ENCODE measurements at regions not wholly inside any gene's neighbourhood (a gene's known extent, or its start where the extent isn't known, plus 50 kb on each side); places are given as distances from the start of the nearest gene placed in this dataset.
A peak's percentile ranks its signal among the peaks of the same experiment; 100 is the strongest.
"Not testable (repeated sequence)": the region's sequence is repeated elsewhere in the genome, so short reads cannot be mapped to it uniquely, and the experiment has no call there.

DNA sequence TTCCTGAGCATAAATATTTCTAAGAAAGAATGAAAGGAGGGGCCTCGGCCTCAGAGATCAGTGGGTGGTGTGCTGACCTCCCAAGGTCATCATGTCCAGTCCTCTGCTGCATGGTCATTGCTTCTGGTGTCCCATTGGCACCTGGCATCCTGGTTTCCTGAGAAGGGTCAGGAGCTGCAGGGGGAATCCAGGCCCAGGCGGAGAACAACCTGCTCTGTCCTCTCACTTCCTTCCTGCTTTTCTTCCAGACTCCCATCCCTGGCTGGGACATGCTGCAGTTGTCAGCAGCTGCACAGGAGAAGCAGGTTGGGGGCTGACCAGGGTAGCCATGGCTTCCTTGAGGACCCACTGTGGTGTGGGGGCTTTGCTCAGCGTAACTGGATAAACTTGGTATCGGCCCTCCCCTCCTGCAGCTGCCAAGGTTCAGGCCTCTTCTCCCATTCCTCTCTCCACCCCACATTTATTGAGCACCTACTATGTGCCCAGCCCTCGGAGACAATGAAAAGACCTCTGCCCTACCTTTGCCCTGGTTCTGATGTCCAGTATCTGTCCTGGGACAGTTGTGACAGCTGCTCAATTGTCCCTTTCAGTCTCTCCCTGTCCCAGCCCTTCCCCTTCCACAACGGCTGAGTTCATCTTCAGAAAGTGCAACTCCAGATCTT lies 155.2 kb downstream of the CEBPB start:
- DNase-seq, result no peak

DNA sequence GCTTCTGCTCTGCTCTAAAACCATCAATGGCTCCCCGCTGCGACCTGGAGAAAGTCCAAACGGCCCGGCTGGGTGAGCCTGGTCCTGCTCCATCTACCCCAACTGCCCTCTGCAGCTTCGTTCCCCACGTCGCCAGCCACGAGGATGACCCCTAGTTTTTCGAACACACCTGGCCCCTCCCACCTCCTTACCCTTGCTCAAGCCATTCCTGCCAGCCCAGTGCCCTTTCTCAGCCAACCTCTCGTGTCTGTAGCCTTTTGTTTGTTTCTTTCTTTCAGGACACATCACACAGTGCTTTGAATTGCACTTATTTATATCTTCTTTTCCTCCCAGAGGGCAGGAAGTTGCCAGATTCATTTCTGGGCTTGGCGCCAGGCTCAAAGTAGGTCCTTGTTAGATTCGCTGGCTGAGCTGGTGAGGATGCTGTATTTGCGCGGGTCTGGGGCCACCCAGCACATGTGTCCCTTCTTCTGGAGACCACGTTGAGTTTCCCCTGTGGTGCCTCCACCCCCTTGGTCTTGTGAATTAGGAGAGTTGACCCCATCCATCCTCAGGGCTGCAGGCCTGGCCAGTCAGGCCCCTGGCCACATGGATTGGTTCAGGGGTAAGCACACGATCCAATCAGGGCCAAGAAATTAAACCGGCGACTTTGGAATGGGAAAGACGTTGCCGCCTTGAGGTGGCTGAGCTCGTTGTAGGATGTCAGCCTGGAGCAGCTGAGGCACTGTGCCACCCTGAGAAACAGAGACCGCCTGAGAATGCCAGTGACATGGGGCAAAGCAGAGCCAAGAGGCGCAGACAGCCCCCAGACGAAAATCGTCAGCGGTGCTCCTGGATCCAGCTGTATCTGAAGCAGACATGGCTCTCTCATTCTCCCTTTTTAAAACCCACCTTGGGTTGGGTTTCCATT lies 156.0 kb downstream of the CEBPB start:
- DNase-seq, result no peak

DNA sequence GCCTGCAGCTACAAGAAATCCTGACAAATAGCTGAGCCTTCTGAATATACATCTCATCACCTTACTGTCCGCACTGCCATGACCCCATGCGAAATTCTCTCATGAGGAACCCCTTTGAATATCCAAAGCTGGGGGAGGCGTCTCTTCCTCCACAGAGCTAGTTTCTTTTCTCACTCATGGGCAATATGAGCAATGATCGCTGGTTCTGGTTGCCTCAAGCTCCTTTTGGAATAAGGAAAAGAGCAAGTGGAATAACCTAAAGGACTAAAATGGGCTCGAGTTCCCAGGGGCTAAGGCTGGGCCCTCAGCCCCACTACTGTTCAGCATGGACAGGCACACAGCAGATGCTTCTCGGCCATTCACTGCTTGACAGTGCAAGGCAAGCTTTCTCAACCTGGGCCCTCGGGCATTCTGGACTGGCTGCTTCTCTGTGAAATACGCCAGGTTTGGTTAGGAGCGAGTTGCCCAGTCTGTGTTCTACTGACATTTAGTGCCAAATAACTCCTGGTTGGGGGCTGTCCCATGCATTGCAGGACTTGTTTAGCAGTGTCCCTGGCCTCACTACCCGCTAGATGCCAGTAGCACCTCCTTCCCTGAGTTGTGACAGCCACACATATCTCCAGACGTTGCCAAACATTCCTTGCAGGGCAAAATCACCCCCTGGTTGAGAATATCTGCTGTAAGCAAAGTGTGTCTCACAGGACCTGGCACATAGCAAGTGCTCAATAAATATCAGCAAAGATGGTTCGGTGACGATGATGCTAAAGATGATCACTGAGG lies 156.8 kb downstream of the CEBPB start:
- peak; percentile 55 for DNase-seq

DNA sequence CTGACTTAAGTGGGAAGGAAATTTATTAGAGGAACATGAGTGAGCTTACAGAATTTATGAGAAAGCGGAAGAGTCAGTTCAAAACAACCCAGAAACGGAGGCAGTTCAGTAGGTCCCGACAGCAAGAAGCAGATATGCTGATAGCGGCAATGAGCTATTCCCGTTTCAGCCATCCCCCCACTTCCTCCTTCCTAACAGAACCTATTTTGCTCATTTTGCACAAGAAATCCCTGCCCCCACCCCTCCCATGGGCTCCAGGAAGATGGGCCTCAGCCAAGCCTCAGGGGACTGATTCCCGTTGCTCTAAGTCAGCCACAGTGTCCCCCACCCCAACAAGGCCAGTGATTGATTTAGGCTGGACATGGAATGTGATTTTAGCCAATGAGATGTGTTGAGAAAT lies 157.5 kb downstream of the CEBPB start:
- DNase-seq, result peak; percentile 50

DNA sequence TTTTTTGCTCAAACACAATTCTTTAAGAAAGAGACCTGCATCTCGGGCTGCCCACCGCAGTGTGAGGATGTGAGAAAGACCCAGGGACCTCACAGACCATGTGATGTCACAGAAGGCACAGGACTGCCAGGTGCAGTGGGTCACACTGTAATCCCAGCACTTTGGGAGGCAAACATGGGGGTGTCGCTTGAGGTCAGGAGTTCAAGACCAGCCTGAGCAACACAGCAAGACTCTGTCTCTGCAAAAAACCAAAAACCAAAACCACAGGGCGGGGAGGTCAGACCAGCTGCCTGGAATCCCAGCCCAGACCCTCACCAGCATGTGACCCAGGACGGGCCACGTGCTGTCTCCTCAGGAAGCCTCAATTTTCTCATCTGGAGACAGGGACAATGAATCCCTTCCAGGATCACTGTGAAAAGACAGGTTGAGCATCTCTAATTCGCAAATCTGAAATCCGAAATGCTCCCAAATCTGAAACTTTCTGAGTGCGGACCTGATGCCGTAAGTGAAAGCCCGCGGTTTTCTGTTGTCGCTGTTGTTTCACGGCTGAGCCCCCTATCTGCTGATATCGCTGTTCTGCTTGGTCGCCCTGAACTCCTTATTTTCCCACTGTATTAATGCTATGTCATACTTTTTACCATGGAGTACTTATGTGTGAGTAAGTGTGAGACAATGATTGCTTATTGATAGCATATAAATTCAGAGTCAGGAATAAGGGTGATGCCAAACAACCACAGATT lies 159.5 kb upstream of the PTPN1 start:
- no peak for DNase-seq

DNA sequence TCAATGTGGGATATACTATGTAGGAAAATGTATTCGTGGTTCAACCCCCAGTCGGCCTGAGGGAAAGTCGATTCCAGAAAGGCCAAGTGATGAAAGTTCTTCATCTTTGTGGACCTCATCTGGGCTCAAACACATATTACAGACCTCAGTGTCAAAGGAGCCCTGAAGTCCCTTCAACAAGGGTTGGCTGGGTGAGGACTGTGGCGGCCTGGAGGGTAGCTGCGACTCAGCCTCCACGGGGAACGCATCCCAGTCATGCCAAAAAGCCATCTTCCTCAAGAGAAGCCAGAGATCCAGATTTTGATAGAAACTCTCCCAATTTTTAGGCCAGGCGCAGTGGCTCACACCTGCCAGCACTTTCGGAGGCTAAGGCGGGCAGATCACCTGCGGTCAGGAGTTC lies 158.6 kb upstream of the PTPN1 start:
- no peak for DNase-seq

DNA sequence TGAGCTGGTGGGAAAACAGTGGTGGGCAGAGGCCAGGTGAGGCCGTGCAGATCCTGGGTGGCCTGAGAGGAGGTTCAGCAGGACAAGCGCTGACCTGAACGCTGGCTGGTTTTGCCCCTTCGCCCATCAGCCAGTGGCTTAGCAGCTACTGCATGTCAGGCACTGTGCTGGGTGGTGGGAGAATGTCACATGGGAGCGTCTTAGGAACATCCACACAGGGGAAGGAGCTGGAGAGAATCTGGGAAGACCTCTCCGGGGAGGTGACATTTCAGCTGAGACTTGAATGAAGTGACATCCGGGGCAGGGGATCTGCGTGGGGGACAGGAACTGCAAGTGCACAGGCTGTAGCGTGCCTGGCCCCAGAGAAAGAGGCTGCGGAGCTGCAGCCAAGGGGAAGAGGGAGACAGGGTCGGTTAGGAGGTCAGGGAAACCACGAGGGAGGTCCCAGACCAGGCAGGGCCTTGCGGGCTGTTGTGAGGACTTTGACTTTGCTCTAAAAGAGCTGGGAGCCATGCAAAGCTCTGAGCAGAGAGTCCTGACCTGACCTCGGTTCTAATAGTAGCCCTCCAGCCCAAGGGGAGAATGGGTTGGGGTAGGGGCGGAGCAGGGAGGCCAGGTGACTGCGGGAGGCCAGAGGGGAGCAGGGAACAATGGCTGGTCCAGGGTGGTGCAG lies 156.8 kb upstream of the PTPN1 start:
- DNase-seq, result no peak

DNA sequence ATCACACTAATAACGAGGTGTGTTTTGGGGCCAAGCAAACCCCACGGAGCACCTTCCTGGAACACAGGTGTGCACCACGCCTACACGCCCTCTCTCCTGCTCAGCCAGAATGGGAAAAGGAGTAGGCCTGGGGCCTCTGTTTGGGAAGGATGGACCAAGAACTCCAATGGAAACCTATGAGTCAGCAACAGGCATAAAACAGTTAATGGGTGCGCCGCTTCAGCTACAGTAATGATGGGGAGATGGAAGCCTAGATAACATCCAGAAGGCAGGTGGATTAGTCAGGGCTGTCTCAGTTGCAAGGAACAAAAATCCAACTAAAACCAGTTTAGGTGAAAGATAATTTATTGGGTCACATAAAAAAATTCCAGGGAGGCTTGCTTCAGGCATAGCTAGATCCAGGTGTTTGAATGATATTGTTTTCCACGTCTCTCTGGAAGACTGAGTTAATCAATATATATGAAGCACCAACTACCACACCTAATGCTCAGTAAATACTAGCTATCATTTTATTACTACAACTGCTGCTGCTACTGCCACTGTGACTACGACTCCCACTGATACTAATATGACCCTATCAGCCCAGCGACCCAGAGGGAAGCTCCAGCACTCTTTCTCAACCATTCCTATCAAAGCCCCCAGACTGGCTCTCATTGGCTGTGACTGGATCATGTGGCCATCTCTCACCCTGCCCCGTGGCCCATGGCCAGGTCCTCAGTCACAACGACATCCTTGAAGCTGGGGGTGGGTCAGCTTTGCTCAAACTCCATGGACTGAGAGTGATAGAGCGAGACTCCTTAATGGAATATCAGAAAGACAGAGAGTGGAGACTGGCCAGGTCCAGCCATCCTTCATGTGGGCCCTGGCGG lies 155.2 kb upstream of the PTPN1 start:
- peak; percentile 82 for DNase-seq

DNA sequence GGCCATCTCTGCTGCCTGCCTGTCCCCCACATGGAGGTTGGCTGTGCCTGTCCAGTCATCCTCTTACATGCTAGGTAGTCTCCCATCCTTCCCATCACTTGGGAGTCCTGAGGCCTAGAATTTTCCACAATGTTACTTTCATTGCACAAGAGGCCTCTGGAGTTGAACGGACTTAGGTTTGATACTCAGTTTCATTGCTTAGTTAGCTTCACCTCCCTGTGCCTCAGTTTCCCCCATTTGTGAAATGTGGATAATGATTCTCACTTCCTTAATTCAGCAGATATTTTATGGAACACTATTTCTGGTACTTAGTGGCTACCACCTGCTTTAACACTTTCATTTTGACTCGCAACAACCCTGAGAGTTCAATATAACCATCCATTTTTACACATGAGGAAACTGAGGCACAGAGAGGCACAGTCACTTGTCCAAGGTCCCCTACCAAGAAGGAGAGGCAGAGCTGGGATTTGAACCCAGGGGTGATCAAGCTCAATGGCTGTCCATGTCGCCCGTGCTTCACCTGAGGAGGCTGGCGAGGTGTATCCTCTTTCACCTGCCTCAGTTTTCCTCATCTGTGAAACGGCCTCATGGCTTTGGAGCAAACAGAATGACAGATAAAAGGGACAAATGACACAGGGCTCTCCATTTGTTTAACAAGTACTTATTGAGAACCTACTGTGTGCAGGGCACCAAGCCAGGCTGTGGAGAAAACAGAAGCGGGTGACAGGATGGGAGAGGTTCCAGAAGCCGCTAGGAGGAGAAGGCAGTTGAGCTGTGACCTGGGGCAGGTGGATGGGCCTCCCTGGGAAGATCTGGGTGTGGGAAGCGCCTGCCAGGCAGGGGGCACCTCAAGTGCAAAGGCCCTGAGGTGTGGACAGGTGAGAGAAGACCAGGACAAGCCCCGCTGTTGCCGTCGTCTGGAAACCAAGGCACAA lies 154.3 kb upstream of the PTPN1 start:
- DNase-seq, result no peak

DNA sequence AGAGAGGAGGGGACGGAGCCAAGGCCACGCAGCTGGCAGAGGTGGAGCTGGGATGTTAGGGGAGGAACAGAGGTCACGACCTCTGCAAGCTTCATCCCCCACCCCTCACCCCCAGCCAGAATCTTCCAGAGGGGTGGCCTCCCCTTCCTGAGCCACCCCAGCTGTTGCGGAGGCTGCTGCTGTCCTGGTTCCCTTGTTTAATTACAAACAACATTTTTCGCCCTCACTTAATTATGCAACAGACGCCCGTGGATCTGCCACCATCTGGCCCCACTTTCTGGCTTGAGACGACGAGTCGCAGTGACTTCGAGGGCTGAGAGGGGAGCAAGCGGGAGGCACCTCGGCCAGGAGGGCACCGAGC lies 153.7 kb upstream of the PTPN1 start:
- DNase-seq, result no peak

DNA sequence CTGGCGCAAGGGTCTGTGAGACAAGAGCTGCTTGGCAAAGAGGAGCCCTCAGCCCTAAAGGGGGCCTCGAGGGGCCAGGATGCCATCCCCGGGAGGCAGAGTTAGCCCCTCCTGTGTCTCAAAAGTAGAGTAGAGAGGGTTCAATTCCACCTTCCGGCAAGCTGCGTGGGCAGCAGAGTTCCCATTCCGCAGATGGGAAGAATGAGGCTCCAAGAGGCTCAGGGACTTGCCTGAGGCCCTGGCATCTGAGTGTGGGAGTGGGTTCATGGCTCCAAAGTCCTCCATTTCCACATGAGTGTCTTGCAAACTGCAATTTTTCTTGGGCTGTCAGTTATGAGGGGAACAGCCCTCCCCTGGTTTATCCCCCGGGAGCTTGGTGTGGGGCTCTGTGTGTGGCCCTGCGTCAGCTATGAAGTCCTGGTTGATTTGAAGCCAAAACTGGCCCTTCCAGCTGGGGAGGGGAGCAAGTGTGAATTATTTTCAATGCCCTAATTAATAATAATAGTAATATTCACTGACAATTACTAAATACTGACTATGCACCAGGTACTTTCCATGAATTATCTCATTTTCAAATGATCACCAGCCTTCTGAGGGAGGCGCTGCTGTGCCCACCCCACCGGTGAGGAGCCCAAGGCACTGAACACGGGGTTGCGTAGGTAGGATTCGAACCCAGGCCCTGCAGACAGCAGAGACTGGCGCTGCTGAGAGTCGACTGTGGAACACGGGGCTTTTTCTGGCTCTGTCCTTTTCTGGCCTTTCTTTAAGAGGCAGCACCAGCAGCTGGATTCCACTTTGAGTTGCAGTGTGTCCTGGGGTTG lies 153.0 kb upstream of the PTPN1 start:
- no peak for DNase-seq

DNA sequence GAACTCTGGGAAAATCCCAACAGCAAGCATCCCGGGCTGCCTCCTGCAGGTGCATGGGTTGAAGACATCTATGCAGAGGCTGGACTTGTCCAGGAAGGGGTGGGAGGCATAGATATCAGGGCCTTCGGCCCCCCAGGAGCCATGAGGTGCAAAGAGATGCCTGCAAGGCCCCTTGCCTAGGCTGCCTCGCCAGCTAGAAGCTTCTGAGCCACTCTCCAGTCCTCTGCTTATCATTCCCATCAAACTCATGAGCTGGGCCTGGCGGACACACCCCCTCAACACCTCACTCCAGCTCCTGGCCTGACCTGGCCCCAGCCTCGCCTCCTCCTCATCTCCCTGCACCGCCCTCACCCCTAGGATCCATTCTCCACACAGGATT lies 152.4 kb upstream of the PTPN1 start:
- DNase-seq, result no peak

DNA sequence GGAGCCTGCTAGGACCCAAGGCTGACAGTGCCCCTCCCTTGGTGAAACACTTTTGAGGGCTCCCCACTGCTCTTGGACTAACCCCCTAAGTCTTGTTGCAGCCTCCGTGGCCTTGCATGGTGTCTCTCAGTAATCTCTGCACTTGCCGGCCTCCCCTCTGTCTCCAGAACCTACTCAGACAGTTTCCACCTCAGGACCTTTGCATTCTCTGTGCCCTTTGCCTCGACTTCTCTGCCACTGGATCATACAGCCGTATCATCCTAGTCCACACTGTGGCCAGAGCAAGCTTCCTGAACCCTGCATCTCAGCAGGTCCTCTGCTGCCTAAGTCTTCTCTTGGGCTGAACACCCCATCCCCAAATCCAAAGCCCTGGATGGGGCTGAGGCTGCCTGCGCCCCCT lies 152.0 kb upstream of the PTPN1 start:
- DNase-seq, result no peak

DNA sequence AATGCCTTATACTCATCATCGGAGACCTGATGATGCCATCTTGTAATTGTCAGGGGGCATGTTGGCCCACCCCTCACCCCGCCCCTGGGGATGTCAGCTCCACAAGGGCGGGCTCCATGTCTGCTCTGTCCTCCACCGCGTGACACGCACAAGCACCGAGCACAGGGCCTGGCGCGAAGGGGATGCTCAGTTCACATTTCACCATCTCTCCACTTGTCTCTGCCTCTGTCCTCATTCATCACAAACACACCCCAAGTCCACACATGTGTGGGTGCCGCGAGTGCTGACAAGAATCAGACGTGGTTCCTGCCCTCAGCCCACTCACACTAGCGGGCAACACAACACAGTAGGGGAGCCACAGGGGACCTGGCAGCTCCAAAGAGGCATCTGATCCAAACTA lies 151.2 kb upstream of the PTPN1 start:
- no peak for DNase-seq

DNA sequence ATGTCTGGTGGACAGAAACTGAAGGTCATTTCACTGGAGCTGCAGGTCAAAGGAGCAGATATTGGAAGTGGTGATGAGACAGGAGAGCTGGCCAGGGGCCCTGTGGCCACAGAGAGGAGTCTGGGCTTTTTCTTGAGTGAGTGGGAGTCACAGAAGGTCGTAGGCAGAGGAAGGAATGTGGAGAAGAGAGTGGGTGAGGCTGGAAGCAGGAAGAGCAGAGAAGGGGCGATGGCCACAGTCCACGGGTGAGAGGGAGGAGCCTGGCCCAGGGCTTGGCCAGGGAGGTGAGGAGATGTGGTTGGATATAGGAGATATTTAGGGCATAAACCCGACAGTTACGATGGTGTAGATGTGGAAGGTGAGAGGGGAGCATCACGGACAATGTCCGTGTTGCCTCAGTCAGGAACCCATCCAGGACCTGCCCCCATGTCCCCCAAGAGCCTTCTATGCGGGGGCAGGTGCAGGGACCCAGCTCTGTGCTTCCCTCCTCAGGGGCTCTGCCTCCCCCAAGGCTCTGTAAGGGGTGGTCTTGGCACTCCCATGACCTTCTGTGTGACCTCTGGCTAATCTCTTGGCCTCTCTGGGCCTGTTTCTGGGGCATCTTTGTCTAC lies 150.5 kb upstream of the PTPN1 start:
- DNase-seq, result no peak

DNA sequence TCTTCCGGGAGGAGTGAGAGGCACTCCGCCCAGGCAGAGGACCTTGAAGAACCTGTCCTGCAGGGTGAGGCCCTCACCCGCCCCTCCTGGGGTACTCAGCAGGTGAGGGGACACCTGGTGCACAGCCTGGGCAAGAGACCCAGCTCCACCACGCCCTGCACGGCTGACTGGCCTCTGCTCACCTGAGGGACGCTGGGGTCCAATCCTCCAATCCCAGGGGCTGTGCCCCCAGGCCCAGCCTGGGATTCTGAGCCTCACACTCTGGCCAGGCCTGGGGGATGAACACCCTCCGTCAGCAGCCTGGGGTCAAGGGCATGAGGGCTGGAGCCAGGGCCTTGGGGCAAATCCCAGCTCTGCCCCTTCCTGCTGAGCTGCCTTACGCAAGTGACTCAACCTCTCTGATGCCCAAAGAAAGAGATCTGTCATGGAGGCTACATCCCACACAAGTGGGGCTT lies 149.9 kb upstream of the PTPN1 start:
- no peak for DNase-seq

DNA sequence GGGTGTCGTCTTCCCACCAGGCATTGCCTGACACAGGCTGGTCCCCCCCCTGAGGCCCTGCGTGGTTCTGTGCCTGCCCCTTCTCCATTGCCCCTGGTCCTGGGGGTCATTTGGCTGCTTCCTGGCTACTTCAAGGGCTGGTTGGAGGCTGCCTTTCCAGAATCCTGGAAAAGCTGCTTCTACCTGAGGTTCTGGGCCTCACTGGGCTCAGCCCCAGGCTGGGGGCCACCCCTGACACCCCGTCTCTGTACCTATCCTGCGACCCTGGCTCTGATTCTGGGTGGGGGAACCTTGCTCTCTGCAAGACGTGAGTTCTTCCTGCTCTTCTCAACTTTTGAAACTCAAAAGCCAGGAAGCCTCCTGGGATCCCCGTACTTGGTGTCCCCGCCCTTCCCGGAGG lies 149.3 kb upstream of the PTPN1 start:
- DNase-seq, result no peak

DNA sequence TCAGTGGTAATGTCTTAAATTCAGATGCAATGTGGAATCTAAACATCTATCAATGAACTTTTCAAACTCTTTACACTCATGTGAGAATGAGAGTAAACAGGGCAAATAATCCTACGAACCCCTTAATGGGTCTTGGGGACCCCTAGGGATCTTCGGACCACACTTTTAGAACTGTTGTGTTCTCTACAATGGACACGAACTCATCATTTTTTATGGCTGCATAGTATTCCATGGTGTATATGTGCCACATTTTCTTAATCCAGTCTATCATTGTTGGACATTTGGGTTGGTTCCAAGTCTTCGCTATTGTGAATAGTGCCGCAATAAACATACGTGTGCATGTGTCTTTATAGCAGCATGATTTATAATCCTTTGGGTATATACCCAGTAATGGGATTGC lies 148.0 kb upstream of the PTPN1 start:
- DNase-seq, result not testable (repeated sequence)

DNA sequence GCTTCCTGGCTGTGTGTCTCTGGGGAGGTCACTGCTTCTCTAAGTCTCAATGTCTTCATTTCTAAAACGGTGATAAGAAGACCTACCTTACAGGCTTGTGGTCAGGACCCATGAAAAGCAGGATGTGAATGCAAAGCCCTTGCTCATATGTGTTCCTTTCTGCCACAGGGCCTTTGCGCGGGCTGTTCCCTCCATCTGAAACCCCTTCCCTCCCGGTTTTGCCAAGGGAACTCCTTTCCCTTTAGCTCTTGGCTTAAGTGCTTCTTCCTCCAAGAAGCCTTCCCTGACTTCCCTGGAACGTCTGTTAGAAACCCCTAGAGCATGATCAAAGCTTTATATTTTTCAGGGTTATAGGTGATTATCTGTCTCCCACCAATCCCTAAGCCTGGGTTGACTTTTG lies 147.2 kb upstream of the PTPN1 start:
- DNase-seq, result no peak

All from islet precursor cell (in vitro differentiated cells).